DMS53 (cell line): ENCODE measurements at regions not wholly inside any gene's neighbourhood (a gene's known extent, or its start where the extent isn't known, plus 50 kb on each side); places are given as distances from the start of the nearest gene placed in this dataset.

Experiments used
- DNase-seq: peaks from one replicate; lab custom pipeline; 2025; lab: John Stamatoyannopoulos, UW

DNA sequence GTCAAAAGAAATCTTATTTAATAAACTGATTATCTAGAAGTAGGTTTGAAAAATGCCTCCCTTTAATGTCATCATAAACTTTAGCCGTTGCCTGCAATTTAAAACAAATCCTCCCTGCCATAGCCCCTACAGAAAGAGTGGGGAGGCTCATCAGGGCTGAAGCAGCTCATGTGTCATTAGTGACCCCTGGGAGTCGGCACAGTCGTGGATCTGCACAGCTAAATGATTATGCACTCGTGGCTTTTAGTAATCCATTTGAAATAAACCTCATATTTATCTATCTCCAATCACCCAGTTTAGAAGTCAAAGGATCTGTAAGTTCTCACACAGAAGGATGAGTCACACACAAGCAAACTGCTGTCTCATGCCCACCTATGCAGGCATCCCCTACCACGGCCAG, 277.3 kb downstream of the SS18 start:
- DNase-seq = no peak

DNA sequence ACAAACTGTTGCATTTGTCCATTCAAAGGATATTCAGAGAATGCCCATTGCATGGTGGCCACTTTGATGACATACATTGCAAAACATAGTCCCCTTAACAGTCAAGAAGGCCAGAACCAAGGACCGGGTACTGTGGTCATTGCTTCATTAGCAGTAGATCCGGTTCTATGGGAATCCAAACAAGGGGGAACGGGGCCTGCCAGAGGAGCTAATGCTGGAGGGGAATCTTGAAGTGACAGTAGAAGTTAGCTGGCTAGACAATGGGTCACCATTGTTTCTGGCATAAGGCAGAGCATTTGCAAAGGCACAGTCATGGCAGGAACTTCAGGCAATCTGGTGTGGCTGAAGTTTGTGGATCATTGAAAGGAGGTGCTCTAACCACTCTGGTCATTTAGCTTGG, 279.7 kb downstream of the SS18 start:
- no peak for DNase-seq

DNA sequence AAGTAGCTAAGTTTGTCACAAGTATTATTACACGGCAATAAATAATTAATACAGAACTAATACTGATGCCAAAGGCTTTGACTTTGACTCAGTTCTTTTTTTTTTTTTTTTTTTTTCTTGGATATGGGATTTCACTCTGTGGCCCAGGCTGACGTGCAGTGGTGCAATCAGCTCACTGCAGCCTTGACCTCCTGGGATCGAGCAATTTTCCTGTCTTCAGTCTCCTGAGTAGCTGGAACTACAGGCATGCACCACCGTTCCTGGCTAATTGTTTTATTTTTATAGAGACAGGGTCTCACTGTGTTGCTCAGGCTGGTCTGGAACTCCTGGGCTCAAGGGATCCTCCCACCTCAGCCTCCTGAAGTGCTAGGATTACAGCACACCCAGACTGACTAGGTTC, 284.5 kb downstream of the SS18 start:
- DNase-seq = no peak

DNA sequence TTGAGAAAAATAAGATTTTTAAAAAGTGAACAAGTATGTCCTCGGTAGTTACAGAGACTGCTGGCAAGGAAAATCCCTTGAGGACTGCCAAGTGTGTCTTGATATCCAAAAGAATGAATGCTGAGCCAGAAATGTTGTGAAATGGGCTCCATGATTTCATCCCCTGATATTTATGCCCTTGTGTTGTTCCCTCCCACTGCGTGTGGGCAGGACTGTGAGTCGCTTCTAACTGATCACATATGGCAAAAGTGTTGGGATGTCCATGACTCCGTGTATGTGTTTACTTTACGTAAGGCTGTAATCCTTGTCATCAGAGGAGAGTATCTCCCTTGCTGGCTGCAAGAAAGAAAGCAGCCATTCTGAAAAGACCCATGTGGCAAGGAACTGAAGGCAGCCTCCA, 285.1 kb downstream of the SS18 start:
- DNase-seq = no peak

DNA sequence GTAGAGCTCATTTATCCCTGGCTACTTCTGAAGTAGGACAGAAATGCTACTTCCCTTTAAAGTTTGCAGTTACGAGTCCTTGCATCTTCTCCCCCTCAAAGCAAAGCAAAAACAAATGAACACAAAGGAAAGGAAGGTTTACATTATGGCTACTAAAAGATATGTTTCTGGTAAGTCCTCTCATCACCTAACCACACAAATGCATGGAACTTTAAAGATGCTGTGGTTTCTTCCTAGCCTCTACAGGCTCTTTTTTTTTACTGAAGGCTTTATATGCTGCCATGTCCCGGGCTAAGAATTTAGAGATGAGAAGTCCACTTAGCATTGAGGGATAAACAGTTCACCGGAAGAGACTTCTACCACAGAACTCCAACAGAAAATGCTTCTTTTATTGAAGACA, 291.2 kb downstream of the SS18 start:
- DNase-seq = no peak

DNA sequence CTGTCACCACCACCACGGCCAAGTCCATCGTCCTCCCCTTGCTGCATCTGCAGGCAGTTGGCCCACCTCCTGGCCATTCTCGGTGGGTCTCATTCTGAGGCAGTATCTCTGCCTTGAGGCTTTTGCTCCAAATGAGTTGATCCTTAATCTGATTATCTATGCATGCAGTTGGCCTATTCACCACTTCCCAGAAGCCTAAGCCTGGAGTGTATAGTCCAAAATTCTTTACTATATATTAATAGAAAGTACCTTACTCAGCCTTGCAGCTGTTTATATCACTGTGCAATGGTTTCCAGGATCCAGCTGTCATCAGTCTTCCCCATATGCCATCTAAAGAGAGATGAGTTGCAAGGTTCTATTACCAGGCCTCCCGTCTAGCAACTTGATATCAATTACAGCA, 292.4 kb downstream of the SS18 start:
- no peak for DNase-seq

DNA sequence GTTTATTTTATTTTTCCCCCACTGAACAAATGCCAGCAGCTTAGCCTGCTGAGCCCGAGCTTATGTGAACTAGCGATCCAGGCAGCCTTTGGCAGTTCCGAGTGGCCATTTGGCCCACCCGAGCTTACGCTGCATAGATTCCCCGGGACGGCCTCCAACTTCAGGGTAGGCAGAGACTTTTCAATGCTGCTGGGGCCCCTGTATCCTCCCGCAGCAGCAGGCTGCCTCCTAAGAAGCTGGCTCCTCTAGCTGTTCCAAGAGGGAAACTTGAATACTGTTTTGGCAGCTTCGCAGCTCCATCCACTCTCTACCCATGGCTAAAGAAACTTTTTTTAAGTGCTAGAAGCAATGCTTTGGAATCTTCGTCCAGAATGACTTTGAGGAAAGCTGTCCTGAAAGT, 295.2 kb downstream of the SS18 start:
- DNase-seq = no peak

DNA sequence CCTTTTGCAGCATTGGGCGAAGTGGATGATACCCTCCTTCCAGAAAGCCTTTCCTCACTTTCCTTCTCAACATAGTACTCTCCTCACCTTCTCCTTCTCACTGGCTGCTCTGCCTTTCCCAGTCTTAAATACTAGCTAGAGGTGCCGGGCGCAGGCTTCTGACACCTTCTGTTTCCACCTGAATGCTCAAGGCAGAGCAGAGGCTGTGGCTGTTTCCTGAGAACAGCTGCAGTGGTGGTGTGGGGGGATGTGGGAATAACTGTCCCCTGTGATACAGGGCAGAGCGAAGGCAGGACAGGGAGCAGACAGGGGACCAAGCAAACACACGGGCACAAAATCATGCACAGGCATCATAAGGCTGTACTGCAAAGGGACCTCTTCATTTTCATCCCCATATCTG, 303.1 kb downstream of the SS18 start:
- no peak for DNase-seq

DNA sequence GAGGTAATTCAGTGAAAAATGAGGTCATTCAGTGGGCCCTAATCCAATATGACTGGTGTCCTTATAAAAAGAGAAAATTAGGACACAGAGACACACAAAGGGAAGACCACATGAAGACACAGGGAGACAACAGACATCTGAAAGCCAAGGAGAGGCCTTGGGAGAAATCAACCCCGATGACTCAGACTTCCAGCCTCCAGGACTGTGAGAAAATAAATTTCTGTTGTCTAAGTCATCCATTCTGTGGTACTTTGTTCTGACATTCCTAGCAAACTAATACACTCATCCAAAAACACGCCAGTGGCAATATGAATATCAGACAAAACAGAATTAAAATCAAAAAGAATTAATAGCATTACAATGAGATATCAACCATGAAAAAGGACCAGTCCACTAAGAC, 303.7 kb downstream of the SS18 start:
- DNase-seq = no peak

DNA sequence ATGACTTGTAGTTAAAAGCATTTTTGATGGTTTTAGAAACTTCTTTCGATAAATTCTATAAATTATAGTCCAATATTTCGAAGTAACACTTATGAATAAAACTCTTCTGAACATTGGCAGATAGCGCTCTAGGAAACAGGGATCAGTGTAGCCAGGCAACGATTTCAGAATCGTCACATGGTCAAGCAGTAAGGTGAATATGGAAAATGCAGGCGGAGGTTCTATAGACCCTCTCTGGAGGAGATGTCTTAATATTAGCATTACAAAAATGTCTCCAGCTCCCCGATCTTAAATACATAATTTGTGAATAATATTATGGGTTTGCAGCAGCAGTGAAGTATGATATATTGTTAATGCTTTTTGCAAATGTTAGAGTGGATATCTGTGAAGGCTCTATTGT, 310.3 kb downstream of the SS18 start:
- no peak for DNase-seq

DNA sequence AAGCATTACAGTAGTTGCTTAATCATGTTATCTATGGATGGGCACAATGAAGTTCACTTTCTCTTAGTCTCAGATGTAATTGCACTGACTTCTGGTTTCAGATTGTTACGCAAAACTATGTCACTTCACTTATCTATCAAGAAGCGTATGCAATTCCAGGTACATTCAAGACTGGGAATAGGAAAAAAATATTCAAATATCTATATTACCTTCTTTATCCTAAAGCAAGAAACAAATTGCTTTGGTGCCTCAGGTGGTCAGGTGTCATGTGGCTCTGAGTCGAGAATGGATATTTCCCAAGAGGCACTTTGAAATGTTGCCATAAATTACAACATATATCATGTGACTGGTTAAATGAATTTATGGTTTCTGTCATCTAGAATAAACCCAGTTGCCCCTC, 318.6 kb downstream of the SS18 start:
- DNase-seq = no peak

DNA sequence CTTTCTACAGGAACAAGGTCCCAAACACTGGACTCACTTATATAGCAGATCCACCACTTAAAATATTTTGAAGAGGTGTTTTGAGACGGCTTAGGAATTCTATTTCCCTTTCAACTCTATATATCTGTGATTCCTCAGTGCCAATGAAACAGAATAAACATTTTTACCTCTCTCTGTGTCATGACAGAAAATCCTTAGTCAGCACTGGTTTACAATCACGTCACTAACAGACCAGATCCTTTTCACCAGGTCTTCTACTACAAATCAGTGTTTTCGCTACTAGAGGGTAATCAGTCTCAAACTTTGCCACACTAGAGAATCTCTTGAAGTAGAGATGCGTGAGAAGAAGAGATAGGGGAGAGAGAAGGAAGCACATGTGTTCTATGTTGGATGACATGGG, 325.6 kb downstream of the SS18 start:
- DNase-seq = no peak

DNA sequence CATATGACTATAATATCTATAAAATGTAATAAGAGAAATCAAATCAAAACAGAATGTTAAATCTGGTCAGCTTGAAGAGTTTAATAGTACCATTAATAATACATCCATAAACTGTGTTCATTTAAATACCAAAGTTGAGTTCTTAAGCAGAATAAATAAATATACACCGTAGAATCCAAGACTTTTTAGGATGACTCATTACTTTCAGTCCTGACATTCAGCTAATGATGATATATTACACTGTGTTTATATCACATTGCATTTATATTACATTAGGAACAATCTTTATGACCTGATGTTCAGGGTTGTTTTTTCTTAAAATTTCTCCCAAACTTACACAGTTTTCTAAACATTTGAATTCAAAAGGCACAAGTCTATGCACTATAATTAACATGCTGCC, 331.3 kb downstream of the SS18 start:
- DNase-seq = no peak

DNA sequence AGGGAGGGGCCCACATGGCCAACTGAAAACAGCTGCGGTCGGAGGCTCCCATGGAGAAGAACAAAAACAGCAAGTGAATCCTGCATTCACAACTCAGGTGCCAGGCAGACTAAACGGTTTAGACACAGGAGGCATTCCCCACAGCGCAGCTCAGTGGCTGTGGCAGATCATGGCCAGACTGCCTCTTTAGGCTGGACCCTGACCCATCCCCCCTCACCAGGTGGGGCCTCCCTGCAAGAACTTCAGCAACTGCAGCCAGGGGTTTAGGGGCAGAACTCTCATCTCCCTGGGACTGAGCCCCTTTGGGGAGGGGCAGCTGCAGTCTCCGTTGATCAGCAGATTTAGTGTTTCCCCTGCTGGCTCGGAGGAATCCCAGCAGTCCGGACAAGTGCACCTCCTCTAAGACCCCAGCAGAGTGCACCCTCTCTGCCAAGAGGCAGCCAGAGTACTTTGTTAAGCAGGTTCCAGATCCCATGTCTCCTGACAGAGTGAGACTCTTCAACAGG, 346.7 kb downstream of the SS18 start:
- DNase-seq = no peak

DNA sequence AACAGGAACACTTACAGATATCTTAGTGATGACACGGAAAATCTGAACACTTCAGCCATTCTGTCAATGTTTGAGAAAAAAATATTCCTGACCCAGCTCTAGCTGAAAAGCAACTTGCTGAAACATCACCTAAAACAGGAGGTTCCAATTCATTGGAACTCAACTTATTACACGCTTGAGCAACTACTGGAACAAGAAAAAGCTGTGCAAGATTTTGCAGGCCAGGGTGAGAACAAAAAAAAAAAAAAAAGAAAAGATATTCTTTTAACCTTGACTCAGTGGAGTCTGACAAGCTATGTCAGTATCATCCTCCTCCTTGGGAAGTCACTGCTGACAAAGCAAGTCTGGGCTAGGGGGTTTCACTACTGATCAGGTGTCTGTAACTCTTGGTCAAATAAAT, 351.0 kb downstream of the SS18 start:
- no peak for DNase-seq

DNA sequence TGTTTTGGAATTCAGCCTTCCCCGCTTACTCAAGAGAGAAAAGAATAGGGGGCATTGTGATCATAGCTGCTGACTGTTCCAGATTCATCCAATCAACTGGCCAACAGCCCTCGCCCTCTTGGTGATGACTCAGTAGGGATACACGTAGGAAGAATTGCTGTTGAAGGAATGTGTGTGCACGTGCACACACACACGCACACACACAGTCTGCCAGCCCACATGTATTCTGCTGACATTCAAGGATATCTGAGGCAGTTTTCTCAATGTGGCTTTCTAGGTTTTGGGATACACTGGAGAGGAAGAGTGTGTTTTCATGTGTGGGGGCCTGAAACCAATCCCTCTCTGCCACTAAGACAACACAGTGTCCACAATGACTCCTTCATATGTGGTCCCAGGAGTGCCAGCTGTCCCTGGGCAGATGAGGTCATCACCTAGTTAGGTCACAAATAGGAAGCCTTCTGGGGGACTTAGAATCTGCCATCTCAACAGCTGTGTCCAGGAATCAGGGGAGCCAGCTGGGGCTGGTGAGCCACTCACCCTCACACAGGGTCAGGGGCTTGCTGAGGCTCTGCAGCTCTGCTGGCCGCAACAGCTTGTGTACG, 352.6 kb downstream of the SS18 start:
- peak; percentile 38 for DNase-seq

DNA sequence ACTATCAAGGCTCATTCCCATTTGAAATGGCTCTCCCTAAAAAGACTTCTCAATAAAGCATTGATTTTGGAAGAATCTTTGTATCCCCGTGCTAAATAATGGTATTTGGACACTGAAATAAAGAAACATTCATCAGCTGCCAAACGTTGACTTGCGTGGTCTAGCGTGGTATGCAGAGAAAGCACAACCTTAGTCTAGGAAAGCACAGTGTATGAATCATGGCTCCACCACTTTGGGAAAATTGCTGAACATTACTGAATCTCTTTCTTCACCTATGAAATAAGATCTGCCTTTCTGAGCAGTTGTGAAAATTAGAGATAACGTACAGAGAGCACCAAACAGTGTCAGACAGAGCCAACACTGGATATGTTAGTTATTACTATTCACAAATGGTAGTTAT, 353.9 kb downstream of the SS18 start:
- no peak for DNase-seq

DNA sequence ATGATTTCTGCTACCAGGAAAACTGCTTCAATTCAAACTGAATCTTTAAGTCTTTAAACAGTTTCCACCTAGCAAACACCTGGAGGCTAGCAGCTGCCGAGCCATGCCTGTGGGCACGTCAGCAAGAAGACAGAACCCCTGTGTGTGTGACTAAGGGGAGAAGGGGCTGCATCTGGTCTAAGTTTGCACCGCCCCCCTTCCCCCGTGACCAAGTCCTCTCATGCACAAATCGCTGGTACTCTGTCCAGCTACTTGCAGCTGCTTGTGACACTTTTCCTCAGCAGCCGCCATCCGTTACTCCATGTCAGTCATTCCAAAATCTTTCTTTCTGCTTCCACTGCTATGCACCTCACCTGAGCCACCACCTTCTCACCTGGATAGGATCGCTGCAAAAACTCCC, 355.0 kb downstream of the SS18 start:
- no peak for DNase-seq

DNA sequence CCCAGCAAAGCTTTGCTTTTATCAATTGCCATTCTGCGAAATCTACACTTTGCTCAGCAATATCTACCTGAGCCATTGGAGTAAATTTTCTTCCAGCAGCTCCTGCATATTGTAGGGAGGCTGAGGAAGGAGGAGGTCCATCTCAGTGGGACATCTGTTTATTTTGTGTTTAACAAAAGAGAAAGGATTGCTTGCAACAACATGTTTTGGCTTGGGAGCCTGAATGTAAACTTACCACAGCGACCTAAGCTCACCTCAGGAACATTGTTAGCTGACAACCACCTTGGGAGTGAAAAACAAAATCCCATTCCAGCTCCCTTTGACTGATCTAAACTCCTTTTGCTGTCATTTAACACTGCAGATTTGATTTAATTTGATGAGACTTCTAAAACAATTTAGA, 356.1 kb downstream of the SS18 start:
- no peak for DNase-seq

DNA sequence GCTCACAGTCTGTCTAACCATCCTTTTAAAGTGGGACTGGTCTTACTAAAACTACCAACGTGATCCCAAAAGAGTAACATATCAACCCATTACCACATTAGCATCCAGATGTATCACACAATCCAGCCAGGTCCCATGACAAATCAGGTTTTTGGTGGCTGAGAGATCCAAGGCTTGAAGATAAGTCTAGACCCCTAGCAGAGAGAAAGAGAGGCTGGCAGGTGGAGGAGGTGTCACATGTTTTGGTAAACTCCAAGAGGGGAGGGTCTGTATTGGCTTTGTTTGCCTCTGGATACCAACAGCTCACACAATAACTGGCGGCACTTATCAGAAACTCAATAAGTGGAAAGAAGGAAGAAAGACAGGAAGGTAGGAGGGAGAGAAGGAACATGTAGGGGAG, 357.6 kb downstream of the SS18 start:
- DNase-seq = no peak

DNA sequence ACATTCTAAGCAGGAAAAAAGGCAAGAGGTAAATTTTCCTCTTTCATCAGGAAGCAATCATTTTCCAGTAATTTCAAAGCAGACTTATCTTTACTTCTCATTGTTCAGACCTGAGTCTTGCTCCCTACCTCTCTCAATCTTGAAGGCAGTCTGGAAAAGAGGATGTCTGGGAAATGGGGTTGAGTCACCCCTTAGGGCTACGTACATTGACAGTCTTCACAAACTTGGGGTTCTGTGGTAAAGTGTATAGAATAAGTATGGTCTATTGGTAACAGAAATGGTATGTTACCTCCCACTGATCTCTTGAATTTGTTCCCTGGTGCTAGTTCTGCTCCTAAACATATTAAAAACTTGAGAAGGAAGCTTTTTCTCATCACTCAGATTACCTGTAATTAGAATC, 361.3 kb downstream of the SS18 start:
- no peak for DNase-seq

DNA sequence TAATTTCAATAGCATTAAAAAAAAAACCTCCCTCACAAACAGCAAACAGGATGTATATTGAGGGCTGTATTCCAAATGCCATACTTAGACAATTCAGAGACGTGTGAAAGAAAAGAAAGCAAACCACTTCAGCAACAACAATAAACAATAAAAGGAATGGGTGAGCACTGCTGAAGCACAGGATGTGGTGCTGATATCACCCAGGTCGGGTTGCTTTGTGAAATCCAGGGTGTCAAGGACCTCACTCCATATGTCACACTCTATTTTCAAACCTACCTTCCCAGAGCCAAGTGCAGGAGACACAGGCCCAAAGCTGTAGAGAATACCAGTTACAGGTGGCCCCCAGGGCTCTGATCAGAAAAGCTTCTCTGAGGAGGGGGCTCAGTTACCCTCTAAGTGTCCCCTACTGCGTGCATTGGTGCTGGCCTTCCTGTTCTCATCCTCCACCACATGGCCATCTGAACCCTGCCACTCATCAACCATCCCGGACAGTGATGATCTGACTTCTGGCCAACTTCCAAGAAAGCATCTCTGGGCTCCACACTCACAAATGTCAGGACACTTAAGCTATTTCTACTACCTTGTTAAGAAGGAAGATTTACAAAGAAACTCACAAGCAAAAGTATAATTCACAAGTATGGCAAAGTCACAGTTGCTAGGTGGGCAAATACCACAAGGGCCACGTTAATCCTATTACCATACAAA, 363.0 kb downstream of the SS18 start:
- peak; percentile 82 for DNase-seq

DNA sequence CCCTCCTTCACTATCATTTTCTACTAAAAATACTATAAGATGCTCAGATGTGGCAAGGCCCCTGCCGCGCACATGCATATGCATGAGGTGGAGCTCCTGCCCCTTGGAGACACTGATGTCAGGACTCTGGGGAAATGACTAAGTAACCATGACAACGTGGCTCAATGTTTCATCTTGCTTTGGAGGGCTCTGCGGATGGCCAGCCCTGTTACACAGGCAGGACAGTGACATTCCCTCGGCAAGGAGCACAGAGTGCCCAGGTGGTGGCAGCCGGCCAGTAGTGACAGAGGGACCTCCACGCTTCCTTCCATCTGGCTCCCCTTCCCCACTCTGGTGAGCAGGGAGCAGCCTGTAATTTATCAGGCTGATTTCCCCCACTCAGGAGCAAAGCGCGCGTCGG, 364.1 kb downstream of the SS18 start:
- peak; percentile 16 for DNase-seq

DNA sequence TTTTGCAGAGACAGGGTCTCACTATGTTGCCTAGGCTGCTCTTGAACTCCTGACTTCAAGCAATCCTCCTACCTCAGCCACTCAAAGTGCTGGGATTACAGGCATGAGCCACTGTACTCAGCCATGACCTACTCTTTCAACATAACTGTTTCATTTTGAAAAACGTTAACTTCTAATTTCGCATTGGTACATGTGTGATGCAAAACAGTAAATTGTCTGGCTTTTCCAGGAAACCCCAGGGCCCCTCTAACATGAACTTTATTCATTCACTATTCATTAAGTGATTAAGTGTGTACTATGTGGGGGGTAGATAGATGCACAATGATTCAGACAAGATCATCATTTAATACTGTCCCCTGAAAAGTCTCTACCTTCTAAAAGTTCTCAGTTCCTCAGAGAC, 364.9 kb downstream of the SS18 start:
- no peak for DNase-seq
